ENCODE measurements at regions not wholly inside any gene's neighbourhood (a gene's known extent, or its start where the extent isn't known, plus 50 kb on each side); places are given as distances from the start of the nearest gene placed in this dataset.

DNA sequence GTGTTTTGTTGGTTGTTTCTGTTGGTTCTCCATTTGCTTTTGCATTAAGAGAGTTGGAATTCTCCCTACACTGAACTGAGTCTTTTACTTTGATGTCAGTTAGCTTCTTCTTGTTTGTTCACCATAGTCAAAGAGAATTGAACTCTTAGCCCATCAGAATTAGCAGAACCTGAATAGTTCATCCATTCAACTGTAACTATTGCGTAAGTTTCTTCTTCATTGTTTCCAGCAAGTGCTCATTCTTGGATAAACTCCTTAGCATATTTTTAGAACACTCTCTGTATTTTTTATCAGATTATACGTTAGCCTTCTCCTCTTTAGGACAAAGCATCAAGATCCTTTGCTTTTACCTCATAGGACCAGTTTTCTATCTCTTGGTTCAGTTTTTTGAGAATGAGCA, 128.4 kb upstream of the RAB11FIP2 start:
- no peak for DNase-seq (ENCODE audit: low read depth in 2 of 2)

DNA sequence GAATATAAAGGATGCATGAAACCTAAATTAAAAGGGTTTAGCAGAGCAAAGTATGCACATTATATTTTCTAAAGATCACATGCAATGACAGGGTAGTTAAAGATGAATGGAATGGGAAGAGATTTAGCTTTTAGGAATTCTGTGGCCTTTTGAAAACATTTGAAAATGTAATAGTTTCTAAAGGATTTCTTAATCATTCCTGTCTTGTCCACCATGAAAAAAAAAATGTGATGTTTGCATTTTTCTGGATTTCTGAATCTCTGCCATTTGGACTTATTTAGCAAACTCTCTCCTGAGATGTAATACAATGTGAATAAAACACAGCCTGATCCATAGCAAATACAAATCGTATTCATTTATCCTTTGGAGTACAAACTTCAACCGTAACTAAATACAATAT, 126.6 kb upstream of the RAB11FIP2 start:
- DNase-seq (ENCODE audit: low read depth in 2 of 2) = no peak

GRCh38 chr10:118171861-118172260, 125.1 kb upstream of the RAB11FIP2 start:
- no peak for DNase-seq (ENCODE audit: low read depth in 2 of 2)

DNA sequence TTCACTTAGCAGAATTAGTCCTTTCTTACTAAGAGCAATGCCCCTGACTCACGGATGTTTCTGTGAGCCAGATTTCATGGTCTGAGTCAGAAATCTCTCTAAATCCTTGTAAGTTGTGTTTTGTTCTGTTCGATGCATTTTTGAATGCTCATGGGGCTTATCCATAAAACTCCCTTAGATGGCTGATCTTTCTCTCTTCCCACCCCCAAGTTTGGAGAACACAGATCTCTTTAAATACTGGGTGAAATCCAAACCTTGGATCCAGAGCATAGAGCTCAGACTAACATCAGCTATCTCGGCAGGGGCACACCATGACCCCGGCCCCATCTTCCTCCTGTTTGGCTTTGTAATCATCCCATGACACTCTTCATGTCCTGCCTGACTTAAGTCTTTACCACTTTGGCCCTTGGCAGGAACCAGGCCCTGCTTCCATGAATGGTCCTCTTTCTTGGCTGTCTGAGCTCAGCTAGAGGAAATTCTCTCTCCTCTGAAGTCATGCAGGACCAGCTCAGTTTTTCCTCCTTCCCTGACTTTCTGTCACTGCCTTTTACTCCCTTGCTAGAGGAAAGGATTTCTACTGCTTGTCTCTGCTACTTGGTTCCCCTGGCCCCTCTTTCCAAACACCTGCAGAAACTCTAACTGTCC, 120.4 kb upstream of the RAB11FIP2 start:
- DNase-seq (ENCODE audit: low read depth in 2 of 2) = no peak

DNA sequence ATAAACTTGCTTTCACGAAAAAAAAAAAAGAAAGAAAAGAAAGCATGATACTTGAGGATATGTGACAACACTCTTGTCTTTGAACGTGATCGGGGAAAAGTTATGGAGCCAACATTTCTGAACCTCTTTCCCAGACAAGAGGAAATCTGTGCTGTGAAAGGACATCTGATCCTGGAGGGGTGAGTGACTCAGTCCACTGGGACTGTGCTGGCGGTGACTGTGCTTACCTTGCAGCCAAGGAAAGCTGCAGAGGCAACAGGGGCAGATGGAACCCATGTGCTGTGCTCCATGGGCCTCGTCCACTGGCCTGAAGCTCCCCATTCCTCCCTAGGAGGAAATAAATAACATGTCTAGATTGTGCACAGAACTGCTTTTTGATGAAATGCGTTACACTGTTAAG, 116.5 kb upstream of the RAB11FIP2 start:
- DNase-seq (ENCODE audit: low read depth in 2 of 2) = no peak

- no peak for DNase-seq (ENCODE audit: low read depth in 2 of 2)
Observed at GRCh38 chr10:118161461-118162246, 114.9 kb upstream of the RAB11FIP2 start.

GRCh38 chr10:118153287-118153686, 106.5 kb upstream of the RAB11FIP2 start:
- no peak for DNase-seq (ENCODE audit: low read depth in 2 of 2)

GRCh38 chr10:118151461-118151860, 104.7 kb upstream of the RAB11FIP2 start:
- no peak for DNase-seq (ENCODE audit: low read depth in 2 of 2)

- DNase-seq (ENCODE audit: low read depth in 2 of 2) = no peak
Observed at GRCh38 chr10:118148247-118148646, 101.5 kb upstream of the RAB11FIP2 start.

- DNase-seq (ENCODE audit: low read depth in 2 of 2) = no peak
Observed at GRCh38 chr10:118145256-118145655, 98.5 kb upstream of the RAB11FIP2 start.

DNA sequence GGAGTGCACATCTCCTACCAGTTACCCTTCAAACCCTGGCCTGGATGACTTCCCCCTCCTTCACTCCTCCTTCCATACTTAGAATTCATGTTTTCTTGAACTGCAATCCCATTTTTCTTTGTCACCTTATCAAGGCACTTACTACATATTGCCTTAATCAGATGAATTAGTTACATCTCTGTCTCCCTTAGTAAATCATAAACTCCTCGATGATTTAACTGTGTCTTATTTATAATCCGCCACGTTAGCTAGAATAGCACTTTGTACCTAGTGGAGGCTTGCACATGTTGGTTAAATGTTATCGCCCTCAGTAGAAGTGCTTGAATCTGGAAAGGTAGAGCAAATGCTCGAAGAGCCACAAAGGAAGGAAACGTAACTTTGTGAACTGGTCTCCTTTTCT, 94.7 kb upstream of the RAB11FIP2 start:
- DNase-seq (ENCODE audit: low read depth in 2 of 2) = no peak

DNA sequence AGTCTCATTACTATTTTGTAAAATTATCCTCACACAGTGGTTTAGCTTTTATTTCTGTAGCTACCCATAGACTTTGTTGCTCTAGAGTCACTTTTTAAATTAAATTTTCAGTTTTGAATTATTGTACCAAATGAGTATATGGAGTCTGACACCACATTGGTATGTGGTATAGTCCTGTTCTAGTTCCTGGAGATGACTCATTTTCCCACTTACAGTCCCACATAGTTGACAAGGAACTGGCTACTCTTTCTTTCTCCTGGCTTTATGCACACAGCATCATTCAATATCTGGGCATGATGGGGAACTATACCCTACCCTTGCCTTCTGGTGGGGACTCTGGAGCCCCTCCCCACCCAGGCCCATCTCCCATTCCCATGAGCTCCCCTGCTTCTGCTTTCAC, 92.6 kb upstream of the RAB11FIP2 start:
- DNase-seq (ENCODE audit: low read depth in 2 of 2) = no peak

DNA sequence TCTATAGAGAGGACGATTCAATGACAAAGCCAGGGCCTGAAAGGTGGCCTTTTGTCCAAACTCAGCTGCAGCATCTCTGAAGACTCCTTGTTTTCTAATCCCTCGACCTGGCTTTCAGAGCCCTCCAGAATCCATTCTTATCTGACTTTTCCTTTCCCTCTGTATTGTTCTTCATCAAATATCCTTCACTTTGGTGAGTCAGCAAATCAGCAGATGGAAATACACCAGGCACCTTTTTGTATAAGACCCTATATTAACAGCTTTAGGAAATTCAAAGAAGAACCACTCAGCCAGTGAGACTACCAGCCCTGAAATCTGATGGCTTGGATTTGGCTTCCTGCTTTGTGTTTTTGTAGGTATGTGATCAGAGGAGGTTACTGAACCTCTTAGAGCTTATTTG, 81.9 kb upstream of the RAB11FIP2 start:
- no peak for DNase-seq (ENCODE audit: low read depth in 2 of 2)

GRCh38 chr10:118118716-118119115, 72.0 kb upstream of the RAB11FIP2 start:
- DNase-seq (ENCODE audit: low read depth in 2 of 2) = no peak

- no peak for DNase-seq (ENCODE audit: low read depth in 2 of 2)
Observed at GRCh38 chr10:118116715-118117449, 70.1 kb upstream of the RAB11FIP2 start.

- DNase-seq (ENCODE audit: low read depth in 2 of 2) = no peak
Observed at GRCh38 chr10:118116362-118116714, 69.6 kb upstream of the RAB11FIP2 start.

GRCh38 chr10:118115701-118116100, 69.0 kb upstream of the RAB11FIP2 start:
- no peak for DNase-seq (ENCODE audit: low read depth in 2 of 2)

- no peak for DNase-seq (ENCODE audit: low read depth in 2 of 2)
Observed at GRCh38 chr10:118114992-118115391, 68.3 kb upstream of the RAB11FIP2 start.

GRCh38 chr10:118112543-118113125, 65.9 kb upstream of the RAB11FIP2 start:
- DNase-seq (ENCODE audit: low read depth in 2 of 2) = no peak

GRCh38 chr10:118110750-118111149, 64.0 kb upstream of the RAB11FIP2 start:
- DNase-seq (ENCODE audit: low read depth in 2 of 2) = no peak

DNA sequence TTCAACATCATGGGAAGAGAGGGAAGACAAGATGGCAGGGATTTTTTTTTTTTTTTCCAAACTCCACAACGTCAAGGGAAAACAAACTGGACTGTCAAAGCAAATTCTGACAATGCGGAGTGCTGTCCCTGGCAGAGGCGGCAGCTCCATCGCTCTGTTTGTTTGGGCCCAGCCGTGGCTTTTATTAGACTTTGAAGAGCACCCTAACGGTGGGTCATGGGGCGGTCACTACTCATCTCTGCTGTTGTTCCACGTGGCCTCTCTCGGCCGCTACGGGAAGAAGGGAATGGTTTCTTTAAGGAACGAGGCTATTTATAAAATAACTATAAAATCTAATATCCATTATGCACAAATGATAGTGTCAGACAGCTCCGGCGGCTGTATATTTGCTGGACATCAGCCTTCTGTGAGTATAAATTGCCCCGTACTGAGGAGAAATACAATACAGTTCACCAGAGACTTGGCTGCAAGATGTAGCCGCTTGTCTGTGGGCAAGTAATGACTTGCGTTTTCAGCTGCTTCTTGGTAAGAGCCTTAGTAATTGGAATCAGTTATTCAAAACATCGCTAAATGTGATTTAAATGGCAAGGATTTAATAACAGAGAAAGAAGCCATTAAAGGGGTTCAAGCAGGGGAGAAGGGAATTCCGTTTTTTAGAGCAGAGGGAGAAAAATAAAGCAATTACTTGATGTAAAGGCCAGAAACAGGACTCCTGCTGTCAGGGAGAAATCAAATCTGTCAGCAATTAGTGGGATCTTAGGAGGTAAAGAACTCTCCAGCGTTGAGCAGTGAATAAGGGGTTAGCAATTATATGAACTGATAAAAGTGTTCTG, 61.7 kb upstream of the RAB11FIP2 start:
- DNase-seq (ENCODE audit: low read depth in 2 of 2) = no peak

DNA sequence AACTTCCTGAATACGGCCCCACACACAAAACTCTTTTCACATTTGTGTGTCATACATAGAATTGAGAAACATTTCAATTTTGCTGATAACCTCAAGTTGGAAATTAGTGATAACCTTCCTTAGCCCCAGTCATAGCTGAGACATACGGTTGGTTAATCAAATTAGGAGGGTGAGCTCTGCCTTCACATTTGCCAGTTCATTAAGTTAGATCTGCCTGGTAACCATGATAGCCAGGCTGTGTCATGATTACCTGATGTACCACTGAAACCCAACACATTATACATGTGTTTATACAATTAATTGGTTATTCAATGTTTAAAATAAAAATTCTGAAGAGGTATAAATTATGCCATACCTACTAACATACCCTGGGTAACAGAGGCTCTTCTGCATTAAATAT, 60.8 kb upstream of the RAB11FIP2 start:
- DNase-seq (ENCODE audit: low read depth in 2 of 2) = no peak

Data from stimulated activated CD4-positive, alpha-beta T cell treated with anti-CD3 and anti-CD28 coated beads, Interleukin-1b, Interleukin-23, amount 100 ng/mL, for 4 hours (primary cell).